Smooth muscle cell of the brain vasculature (primary cell): ENCODE measurements at regions not wholly inside any gene's neighbourhood (a gene's known extent, or its start where the extent isn't known, plus 50 kb on each side); places are given as distances from the start of the nearest gene placed in this dataset.
"Not testable (repeated sequence)": the region's sequence is repeated elsewhere in the genome, so short reads cannot be mapped to it uniquely, and the experiment has no call there.

Experiments used
- DNase-seq: peaks from one replicate; pipeline ENCODE4 v3.0.0-alpha.2; 2012; ENCODE audit warnings: low read depth, low spot score

DNA sequence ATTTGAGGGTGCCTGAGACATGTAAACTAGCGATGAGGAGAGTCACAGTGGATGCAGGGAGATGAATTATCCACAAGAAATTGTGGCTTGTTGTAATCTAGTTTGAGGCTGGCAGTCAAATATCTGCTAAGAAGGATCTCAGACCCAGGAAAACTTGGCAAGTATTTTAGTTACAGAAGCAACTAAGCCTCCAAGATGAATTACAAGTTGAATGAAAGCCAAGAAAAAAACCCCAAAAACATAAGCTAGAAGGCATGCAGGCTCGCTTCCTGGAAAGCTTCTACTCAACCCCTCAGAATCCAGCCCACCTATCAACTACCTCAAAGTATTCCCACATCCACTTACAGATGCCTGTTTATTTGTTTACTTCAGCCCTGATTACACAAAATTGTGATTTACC is 696.9 kb downstream of the MAT2B start:
- no peak for DNase-seq

DNA sequence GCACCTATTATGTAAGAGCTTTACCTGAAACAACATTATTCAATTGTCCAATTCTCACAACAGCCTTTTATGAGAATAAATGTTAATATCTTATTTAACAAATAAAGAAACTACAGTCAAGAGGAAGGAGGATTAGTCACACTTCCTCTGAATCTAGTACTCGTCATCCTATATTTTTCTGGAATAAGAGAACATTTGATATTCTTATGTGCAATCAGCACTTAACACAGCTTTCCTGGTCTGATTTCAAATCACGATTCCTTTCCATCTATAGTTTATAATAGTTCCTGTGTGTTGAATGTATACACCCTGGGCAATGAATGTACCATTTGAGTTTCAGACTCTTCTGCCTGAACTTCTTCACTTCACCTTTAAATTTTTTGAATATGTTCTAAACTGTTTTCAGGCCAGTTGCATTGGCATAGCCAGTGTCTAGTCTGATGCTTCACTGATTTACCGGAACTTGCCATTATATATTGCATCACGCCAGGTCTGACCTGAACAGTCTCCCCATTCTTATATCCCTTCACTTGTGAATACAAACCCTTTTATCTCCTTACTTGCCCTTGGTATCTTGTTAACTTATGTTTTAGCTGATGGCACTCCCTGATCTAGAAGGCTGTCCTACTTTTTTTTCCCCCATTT is 698.3 kb downstream of the MAT2B start:
- DNase-seq, result no peak

DNA sequence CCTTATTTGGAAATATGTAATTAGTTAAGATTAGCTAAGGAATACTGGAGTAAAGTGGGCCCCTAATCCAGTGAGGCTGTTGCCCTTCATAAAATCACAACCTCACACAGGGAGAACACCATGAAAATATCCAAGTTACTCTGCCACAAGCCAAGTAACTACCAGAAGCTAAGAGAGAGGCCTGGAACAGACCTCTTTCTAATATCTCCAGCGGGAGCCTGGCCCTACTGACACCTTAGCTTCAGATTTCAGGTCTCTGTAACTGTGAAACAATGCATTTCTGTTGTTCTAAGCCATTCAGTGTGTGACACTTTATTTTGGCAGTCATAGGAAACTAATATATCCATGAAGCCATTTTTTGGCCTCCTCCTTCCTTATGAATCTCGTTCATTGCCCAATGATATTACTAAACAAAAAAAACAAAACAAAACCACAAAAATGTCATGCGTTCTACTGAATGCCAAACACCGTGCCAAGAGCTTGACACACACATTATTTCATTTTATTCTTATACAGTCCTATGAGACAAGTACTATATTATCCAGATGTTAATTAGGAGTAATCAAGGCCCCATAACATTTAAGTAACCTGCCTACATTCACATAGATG is 699.0 kb downstream of the MAT2B start:
- DNase-seq, result no peak

DNA sequence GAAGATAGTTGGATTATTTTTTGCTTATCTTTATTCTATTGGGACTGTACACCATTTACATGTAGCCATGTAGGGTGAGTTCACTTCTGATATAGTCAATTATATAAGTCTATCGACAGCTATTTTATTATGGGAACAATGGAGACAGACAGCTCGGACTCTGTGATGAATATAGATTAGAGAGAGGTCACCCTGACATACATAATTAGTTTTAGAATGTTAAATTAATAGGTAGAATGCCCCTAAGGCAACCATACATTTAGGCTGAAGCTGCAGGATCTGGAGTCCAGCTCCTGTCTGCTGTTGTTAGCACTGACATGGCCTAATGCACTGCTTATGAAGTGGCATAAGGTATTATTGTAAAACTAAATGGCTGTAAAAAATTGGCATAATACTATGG is 700.8 kb downstream of the MAT2B start:
- no peak for DNase-seq

DNA sequence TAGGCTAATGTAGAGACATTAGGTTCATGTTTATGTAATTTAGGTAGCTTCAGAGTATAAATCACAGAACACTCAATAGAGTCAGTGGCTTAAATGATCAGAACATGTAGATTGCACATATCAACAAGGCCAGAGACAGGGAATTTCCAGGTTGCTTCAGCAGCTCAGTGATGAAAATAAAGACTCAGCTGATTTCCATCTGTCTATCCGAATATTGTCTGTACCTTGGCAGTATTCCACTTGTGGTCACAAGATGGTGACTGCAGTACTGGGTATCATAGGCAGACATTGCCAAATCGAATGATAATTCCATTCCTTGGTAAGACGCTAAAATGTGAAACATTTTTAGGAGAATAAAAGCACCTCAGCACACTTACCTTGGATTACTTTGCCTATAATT is 702.2 kb downstream of the MAT2B start:
- DNase-seq, result no peak

DNA sequence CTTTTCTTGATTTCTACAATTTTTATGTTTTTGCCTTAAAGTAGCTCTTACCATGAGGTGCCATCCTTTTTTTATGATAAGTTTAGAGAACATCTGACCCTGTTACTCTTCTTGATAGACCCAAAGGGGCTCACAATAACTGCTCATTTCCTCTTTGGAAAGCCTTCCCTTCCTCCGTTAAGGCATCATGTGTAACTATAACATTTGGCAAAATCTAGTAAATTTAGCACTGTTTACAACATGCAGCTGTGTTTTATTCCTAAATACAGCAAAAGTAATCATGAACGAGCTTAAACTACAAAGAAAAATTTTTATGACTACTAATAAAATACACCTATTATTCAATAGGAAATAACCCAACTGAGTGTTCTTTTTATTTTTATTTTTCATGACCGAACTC is 705.1 kb downstream of the MAT2B start:
- DNase-seq, result no peak

DNA sequence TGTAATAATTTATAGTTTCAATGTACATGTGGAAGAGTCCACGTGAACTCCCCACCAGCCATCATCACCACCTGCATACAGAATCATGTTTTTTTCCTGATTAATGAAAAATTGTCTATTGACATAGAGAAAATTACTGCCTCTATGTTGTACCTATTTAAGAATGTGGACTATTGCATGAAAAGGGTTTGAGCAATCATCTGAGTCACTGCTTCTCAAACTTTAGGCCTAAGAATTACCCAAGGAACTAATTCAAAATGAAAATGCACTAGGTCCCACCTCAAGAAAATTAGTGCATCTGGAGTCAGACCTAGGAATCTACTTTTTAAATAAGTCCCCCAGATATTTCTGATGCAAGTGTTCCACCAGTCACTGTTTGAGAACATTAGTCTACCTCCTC is 709.3 kb downstream of the MAT2B start:
- no peak for DNase-seq

DNA sequence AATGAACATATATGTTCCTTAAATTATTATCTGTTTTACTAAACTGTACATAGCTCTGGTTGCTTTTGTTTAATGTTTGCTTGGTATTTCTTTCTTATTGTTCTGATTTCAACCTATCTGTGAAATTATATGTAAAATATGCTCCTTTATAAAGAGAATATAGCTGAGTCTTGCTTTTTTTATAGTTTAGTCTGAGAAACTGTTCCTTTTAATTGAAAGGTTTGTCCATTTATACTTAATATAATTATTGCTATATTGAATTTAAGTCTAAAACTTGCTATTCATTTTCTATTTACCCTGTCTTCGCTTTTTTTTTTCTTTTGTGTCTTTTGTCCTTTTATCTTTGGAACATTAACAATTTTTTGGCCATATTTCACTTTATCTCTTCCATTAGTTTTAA is 712.0 kb downstream of the MAT2B start:
- DNase-seq, result no peak

DNA sequence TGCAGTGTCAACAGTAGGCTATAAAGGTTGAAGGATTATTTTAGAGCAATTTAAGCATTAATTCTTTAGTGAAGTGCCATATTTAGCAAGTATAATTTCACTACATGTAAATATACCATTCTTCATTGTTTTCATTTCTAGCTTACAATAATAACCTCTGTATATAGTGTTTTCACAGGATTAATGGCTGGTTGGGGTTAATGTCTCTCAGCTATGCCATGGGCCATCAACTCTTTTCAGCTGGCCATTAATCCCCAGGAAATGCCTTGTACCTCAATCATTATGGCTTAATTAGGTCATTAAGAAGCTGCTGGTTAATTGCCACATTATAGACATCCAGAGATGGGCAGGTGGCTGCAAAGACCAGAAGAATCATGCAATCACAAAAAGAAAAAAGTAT is 715.1 kb downstream of the MAT2B start:
- no peak for DNase-seq

DNA sequence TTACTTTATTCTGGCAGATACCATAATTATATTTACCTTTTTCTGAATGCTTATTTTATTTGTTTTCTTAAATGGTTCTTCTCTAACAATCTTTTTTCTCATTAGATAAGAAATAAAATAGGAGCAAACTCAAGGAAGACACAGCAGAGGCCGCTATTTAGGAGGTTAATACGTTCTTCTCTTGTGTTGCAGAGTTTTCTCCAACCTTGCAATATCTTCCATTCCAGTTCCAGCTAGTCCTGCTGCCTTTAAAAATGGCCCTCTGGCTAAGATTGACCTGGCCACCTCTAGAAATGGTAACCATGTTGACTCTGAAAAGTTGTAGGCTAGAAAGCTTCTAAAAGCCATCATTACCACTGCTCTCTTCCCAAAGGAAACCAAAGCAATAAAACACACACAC is 718.8 kb downstream of the MAT2B start:
- DNase-seq, result no peak

DNA sequence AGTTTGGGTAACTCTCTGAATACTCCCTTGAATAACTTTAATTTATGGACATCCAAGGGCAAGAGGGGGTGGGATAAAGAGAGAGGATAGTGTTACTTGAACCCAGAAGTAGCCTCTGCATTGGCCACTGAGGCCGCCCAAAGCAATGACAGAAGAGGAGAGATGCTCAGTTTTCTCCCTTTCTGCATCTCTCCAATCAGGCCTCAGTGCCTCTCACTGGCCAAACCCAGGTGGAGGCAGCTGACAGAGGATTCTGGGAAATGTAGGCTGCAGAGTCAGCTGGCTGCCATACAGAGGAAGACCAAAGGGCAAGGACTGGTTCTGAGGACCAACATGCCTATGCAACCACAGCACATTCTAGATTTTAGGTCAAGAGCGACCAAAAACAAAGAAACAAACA is 719.4 kb downstream of the MAT2B start:
- DNase-seq, result no peak

DNA sequence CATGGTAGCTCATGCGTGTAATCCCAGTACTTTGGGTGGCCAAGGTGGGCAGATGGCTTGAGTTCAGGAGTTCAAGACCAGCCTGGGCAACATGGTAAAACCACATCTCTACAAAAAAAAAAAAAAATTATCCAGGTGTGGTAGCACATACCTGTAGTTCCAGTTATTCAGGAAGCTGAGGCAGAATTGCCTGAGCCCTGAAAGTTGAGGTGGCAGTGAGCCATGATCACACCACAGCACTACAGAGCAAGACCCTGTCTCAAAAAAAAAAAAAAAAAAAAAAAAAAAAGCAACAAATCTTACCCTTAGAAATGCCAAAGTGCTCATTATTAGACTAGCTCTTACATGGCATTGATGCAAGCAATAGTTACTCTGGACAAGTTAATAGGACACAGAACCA is 724.9 kb downstream of the MAT2B start:
- DNase-seq, result no peak

DNA sequence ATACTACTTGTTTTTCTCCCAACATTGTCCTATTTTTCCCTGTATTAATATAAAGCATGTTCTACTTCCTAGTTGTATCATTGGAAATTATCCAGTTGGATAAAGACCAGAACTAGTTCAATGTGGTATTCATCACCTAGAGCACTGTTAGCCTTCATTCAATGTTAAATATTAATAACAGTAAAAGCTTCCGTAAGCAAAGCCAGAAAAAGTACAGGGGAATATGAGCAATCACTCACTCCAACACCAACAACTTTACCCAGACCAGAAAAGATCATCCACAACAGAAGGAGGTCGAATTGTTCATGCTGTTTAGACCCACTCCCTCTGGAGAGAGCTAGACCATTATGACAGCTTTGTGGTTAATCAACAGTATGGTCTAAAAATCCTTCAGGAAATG is 728.4 kb downstream of the MAT2B start:
- no peak for DNase-seq

DNA sequence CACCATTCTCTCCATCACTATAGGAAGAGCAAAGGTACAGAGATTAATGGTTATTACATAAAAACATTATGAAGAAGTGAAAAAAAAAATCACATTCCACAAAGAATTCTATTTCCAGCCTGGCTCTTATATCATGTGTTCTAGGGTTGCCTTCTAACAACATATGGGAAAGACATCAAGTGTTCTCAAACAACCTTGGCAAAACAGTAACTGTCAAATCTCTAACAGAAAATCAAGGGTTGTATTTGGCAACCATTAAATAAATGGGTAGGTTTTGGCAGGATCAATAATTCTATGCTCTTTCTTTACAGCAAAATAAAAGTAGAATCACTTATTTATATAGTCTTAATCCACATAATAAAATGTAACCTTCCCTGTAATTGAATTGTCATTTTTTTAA is 728.9 kb downstream of the MAT2B start:
- no peak for DNase-seq

DNA sequence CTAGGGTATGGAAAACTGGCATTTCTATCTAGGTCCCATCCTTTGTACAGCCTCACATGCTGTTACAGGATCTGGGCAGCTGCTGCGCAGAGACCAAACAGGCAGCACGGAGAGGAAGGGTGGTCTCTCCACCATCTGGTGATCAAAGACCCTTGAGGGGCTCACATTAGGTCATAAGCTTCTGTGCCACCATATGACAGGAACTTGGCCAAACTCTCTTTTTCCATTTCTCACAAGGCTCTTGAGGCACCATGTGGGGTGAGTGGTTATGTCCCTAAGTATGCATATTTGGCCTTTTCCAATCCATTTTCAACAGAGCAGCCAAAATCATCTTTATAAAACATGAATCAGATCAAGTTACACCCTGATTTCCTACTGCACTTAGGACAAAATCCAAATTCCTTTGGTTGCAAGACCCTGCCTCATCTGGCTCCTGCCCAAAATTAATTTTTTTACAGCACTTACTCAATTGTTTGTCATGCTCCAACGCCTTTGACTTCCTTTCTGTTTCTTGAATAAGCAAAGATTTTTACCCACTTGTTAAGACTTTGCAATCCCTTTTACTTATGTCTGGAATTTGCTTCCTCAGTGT is 730.0 kb downstream of the MAT2B start:
- DNase-seq, result no peak

DNA sequence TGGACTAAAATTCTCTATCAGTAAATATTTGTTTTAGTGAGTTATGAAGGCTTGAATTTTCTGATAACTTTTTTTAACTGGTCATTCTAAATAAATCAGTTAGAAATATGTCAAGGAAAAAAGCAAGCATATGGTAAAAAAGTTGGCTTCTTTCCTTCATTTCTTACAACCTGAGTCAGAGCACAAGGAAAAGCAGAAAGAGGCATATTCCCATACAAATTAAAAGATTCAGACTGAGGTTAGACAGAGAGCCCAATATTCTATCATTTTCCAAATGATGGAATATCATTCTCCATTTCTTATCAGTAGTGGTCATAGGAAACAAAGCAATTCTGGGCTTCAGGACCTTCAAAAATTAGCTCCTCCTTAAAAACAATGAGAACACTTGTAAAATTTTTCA is 732.1 kb downstream of the MAT2B start:
- no peak for DNase-seq

DNA sequence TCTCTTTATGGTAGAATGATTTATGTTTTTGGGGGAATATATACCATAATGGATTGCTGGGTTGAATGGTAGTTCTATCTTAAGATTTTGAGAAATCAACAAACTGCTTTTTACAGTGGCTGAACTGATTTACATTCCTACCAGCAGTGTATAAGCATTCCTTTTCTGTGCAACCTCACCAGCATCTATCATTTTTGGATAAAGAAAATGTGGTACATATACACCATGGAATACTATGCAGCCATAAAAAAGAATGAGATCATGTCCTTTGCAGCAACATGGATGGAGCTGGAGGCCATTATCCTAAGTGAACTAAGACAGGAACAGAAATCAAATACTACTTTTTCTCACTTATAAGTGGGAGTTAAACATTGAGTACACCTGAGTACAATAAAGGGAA is 746.4 kb downstream of the MAT2B start:
- DNase-seq, result not testable (repeated sequence)

DNA sequence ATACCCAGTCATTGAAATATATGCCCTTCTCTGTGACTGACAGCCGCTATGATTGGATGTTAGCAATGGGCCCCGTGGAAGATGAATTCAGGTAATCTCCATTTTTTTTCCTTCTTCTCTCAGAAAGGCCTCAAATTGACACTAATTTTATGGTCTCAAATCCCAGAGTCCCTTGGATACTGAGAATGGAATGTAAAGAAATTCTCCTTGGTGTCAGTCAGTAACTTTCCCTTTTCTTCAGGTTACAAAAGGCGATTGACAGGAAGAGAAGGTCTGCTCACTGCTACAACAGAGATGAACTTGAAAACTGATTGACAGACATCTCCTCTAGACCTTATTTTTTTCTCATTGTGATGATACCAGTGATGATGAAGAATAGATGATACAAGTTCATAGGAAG is 748.3 kb downstream of the MAT2B start:
- no peak for DNase-seq

DNA sequence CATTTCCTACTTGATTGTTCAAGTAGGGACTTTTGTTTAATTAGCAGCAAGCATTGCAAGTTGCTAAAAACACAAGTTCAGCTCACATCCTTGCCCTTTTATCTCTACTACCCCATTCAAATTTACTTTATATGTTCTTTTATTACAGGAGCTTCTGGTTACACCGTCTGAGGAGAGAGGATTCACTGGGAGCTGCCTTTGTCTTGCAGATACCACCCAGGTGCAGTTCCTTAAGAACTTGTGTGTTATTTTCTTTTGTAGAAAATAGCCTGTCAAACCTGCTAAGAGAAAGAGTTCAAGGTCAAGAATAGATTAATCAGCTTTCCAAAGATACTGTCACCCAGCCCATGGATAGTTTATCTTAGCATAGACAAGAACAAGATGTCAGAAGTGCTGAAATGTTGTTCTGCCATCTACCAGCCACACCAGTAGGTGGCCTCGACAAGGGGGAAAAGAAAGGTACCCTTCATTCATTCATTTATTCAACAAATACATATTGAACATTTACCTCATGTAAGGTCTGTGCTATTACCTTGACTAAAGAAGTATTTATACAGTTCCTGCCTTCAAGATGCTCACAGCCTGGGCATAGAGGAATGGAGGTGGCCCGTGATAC is 750.3 kb downstream of the MAT2B start:
- DNase-seq, result no peak

DNA sequence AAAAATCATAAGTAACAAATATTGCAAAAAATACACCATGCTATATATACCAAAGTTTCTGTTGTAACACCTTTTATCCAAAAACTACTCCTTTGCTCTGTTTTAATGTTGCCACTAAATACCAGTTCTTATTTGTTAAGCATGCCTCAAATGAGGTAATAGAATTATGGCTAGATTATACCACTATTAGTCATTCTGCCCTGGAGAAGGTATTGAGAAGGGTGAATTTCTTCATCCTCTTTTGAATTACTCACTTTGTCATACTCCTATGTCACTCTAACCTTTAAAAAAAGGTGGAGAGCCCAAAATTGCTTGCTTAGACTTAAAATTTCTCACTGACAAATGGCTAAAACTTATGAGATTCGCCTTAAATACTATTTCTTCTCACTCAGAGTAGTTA is 750.9 kb downstream of the MAT2B start:
- DNase-seq, result no peak

DNA sequence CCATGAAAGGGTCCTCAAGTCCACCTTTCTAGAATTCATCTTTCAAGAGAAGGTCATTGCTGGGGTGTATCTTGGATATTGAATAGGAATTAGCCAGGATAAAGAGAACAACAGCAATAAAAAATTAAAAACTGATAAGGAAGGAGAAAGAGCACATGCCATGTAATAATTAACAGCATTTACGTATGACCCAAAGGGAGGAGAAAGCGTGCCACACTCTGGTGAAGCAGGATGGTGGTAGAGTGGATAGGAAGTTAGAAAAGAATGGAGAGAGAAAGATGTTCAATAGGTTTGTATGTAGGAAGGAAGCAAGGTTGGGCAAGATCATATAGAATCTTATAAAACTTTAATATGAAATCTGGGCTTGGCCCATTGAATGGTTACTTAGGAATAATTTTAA is 751.5 kb downstream of the MAT2B start:
- no peak for DNase-seq

DNA sequence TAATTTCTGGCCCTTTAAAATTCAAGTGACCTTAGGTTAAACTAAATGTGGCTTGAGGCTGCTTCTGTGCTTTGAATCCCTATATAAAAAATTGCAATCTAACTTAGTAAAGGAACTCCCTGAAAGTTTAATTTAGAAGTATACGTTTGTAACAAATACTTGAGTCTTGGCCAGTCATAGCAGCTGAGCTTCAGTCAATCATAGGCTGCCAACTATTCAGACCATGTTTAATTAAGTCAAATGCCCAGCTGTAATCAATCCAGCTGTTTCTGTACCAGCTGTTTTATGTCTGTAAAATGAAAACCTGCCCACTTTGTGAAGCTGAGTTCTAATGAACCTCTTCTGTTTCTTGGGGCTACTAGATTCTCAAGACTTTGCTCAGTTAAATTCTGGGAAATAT is 760.1 kb downstream of the MAT2B start:
- DNase-seq, result no peak

DNA sequence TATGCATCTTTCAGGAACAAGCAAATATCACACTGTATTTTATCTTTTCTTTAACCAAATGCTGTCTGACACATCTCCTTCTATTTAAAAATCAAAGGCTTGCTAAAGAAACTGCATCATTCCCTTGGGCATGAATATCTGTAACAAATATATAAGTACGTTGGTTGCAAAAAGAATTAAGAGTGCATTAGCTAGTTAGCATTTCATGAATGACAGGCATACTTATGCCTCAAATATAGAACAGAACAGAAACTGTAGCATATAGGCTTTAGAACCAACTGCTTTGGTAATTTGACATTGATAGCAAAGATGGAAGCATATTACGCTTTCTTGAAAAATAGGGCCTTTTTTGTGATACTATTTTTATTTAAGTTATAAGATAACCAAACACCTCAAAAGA is 761.2 kb downstream of the MAT2B start:
- no peak for DNase-seq
